Stimulated activated CD8-positive, alpha-beta memory T cell treated with anti-CD3 and anti-CD28 coated beads, Interleukin-7, amount 100 ng/mL, for 1 hour (primary cell): ENCODE measurements at regions not wholly inside any gene's neighbourhood (a gene's known extent, or its start where the extent isn't known, plus 50 kb on each side); places are given as distances from the start of the nearest gene placed in this dataset.
"Not testable (repeated sequence)": the region's sequence is repeated elsewhere in the genome, so short reads cannot be mapped to it uniquely, and the experiment has no call there.

Source experiments
- DNase-seq, 2 donors: peaks; one replicate each; pipeline ENCODE4 v3.0.0-alpha.2; 2020; ENCODE audit warnings: low read depth in 2 of 2

DNA sequence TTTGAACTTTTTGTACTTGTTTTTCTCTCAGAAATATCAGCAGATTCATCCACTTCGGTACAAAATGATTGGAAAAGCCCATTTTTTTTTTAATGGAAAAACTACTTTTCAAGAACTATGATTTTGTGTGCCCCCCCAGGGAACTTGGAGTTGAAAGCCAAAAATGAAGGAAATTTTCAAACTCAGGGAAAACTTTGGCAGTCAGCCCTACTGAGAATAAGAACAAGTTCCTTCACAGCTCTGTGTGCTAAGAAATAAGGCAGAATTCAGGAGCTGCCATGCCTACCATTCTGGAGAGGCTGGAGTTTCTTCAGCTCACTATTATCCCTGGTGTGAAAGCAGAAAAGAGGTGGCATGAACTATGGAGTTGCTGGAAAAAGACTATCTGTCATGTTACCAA, 226.0 kb upstream of the SLC35G4 start:
- DNase-seq = no peak

DNA sequence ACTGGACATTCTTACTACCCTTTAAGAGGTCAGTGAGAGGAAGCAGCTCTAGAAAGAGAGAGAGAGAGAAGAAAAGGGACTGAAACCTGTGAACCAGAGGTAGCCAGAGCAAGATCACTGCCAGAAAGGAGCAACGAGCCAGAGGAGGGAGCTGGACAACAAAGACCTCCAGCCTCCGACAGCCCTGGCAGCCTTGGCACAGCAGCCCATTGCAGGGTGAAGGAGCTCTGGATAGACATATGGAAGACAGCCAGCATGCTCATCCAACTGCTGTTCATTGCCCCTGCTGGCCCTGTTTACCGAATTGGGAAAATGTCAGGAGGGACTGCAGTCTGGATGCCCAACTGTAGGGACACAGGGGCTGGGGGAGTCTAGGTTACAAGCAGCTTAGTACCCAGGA, 228.4 kb upstream of the SLC35G4 start:
- no peak for DNase-seq

DNA sequence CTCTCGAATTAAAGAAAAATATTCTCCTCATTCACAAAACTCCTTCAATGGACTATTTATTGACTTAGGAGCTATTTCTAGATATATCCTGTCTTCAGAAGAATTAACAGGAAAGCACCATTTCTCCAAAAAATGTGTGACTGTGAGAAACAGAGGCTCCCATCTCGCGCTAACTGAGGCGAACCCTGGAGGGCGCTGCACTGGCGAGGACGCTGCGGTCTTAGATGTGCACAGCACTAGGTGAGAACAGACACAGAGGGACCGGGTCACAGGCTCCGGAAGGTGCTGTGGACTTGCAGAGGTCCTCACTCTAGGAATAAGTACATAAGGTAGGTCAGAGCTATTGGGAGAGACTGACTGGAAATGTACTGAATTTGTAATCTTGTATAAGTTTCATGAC, 229.7 kb upstream of the SLC35G4 start:
- no peak for DNase-seq

DNA sequence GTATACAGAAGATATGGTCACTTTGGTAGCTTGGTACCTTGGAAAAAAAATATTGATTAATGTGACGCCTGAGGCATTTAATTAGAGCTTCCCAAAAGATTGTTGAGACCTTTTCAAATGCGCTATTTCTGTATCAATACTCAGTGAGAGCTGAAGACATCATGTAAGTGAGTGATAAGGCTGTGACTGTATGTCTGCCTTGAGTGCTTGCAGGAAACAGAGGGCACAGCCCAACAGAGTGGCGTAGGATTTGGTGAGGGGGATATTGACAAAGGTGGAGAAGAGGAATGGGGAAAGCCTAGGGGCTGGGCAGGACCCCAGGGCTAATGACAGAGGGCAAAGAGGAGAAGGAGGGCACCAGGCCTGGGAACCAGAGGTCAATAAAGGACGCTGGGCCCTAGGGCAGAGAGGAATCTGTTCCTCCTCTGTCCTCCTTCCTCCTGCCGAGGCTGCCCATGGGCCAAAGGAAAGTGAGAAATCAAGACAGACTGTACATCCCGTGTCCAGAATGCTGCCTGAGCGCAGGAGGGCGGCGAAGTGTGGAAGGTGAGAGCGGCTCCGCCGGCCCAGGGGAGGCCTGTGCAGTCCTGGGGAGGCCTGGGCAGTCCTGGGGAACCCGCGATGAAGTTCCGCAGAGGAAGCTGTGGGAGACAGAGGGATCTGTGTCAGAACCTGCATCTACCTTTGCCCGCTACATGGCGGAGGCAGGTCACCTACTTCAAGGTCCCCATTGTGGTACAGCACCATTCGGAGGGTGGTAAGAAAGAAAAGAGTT, 228.6 kb upstream of the PIEZO2 start:
- no peak for DNase-seq

DNA sequence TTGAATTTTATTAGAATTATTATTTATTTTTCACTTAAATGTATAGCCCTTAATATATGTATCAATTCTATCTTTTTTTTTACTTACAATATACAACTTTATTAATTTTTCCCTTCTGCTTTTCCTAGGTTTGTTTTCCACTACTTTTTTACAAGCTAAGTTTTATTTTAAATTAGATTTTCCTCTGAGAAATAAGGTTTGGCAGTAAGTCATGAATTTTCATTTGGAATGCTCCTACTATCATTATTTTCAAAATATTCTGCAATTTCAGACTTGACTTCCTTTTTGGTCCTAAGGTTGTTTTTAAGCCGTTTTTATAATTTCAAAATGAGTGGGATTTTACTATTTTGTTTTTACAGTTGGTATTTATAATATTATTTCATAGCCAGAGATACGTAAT, 222.8 kb upstream of the PIEZO2 start:
- no peak for DNase-seq

DNA sequence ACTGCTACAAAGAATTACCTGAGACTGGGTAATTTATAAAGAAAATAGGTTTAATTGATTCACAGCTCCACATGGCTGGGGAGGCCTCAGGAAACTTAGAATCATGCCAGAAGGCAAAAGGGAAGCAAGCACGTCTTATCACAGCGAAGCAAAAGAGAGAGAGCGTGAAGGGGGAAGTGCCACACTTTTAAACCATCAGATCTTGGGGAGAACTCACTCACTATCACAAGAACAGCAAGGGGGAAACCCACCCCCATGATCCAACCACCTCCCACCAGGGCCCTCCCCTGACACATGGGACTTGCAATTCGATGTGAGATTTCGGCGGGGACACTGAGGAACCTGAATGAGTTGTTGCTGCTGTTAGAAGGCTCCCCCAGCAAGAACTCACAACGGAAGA, 220.2 kb upstream of the PIEZO2 start:
- no peak for DNase-seq

DNA sequence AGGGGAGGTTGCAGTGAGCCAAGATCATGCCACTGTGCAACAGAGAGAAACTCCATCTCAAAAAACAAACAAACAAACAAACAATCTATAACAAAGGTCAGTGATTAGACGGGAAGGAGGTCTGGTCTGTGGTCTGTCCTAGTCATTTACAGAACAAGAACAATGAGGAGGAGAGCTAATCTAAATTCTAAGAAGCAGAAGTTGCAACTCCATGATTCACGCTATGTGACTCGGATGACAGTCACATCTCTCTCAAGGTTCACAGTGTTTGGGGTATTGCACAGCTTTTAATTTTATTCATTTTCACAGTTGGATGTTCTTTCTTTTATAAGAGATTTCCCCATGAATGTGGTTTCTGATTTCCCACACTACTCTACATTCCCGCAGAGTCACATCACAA, 218.7 kb upstream of the PIEZO2 start:
- no peak for DNase-seq

DNA sequence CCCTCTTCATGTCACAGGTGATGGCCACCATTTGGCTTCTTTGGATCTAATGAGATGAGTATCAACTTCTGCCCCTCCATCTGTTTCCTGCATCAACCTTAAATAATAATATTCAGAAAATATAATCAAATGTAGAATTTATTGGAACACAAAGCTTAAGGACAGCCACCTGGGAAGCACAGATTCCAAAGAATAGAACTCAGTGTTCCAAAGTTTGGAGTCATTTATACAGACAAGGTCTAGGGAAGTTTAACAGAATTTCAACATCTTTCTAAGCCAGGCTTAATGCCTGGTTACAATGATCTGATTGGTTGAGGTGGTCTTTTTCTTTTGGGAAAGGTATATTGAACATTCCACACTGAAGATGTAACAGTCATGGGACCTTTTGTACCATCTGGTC, 218.0 kb upstream of the PIEZO2 start:
- no peak for DNase-seq

DNA sequence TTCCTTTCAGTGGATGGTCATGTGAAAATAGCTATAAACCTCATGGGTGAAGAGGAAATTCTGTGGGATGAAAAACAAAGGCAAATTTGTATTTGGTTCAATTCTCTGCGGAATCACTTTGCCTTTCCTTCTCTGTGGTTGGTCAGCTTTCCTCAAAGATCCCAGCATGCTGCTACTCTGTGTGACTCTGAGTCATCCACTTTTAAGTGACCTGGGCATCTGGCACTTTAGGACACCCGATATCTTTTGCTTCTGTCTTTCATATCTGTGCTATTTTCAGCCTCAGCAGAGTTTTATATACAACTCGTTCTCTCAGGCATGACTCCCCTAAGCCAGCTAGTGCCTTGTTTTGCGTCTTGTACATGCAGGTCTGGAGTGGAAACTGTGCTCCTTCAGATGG, 217.0 kb upstream of the PIEZO2 start:
- DNase-seq = no peak

DNA sequence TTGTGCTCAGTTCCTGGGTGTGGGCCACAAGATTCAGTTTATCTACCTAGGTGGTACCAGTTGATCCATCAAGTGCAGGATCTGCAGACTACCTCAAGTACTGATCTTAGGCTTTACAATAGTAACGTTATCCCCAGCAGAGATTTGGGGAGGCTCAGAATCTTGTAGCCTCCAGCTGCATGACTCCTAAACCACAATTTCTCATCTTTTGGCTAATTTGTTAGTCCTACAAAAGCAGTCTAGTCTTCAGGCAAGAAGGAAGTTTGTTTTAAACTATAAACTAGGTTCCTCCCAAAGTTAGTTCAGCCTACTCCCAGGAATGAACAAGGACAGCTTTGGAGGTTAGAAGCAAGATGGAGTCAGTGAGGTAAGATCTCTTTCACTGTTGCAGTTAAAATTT, 213.5 kb upstream of the PIEZO2 start:
- no peak for DNase-seq

DNA sequence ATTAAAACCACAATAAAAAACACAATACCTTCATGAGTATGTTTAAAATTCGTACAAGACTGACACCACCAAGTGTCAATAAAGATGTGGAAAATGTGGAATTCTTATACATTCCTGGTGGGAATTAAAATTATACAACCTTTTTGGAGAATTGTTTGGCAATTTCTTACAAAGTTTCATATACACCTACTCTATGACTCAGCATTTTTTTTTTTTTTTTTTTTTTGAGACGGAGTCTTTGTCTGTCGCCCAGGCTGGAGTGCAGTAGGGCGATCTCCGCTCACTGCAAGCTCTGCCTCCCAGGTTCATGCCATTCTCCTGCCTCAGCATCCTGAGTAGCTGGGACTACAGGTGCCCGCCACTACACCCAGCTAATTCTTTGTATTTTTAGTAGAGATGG, 212.5 kb upstream of the PIEZO2 start:
- DNase-seq = not testable (repeated sequence)

DNA sequence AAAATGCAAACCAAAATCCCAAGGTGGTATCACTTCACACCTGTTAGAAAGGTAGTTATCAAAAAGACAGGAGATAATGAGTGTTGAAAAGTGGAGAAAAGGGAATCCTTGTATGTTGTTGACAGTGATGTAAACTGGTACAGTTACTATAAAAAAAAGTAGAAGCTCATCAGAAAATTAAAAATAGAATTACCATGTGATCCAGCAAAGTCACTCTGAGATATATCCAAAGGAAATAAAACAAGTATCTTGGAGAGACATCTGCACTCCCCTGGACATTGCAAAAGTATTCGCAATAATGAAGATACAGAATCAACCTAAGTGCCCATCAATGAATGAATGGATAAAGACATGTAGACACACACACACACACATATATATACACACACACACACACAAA, 208.3 kb upstream of the PIEZO2 start:
- DNase-seq = no peak

DNA sequence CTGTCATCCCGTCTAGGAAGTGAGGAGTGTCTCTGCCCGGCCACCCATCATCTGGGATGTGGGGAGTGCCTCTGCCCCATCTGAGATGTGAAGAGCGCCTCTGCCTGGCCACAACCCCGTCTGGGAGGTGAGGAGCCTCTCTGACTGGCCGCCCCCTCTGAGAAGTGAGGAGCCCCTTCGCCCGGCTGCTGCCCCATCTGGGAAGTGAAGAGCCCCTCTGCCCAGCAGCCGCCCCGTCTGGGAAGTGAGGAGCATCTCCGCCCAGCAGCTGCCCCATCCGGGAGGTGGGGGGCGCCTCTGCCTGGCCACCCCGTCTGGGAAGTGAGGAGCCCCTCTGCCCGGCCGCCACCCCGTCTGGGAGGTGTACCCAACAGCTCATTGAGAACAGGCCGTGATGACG, 195.2 kb upstream of the PIEZO2 start:
- not testable (repeated sequence) for DNase-seq

DNA sequence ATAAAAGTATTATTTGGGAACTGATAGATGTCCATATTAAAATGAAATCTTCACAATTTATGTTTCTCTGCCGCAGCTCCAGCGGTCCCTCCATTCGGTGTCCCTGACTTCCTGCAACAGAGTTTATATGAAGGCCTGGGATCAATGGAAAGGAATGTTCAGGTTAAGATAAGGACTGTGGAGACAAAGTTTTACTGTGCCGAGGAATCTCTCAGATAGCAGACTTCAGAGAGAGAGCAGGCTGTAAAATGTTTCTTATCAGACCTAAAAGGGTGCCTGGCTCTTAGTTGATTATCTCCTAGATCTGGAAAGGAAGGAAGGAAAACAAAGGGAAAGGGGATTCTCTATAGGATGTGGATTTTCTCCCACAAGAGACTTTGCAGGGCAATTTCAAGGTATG, 193.7 kb upstream of the PIEZO2 start:
- DNase-seq = no peak

DNA sequence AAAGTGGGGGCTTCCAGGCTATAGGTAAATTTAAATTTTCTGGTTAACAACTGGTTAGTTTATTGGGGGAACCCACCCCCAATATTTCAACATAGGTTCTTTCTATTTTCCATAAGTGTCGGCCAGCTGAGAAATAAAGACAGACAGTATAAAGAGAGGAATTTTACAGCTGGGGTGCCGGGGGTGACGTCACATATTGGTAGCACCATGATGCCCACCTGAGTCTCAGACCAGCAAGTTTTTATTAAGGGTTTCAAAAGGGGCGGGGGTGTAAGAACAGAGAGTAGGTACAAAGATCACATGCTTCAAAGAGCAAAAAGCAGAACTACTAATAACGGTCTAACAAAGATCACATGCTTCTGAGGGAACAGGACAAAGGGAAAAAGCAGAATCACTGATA, 192.7 kb upstream of the PIEZO2 start:
- not testable (repeated sequence) for DNase-seq

DNA sequence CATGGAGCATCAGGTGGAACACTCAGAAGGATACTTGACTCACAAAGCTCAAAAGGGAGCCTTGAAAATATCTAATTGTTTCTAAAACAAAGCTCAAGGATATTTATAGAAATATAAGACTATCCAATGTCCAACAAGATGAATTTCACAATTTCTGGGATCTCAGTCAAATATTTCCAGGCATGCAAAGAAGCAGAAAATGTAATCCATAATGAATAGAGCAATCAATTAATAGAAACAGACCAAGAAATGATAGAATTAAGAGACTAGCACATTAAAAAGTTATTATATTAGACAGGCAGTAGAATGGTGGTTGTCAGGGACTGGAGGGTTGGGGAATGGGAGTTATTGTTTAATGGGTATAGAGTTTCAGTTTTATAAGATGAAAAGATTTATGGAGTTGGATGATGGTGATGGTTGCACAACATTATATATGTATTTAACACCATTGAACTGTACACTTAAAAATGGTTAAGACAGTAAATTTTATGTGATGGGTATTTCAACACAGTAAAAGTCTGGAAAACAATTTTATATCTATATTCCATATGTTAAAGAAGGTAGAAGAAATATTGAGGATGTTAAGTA, 189.9 kb upstream of the PIEZO2 start:
- DNase-seq = no peak

DNA sequence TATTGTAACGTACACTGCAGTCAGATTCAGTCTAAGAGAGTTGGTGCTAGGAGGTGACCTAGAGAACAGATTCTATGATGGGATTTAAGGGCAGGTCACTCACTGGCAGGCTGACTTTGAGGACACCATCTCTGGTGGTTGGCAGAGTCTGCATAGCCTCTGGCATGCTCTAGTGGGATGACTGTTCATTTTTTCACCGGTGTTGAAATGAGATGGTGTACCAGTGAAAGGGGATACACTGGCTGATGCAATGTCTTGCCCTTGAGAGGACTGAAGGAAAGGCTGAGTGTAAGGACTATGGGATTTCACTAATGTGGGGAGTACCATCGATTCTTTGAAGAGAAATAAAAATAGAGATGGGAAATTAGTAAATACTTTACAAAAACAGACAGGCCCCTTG, 186.9 kb upstream of the PIEZO2 start:
- DNase-seq = no peak

DNA sequence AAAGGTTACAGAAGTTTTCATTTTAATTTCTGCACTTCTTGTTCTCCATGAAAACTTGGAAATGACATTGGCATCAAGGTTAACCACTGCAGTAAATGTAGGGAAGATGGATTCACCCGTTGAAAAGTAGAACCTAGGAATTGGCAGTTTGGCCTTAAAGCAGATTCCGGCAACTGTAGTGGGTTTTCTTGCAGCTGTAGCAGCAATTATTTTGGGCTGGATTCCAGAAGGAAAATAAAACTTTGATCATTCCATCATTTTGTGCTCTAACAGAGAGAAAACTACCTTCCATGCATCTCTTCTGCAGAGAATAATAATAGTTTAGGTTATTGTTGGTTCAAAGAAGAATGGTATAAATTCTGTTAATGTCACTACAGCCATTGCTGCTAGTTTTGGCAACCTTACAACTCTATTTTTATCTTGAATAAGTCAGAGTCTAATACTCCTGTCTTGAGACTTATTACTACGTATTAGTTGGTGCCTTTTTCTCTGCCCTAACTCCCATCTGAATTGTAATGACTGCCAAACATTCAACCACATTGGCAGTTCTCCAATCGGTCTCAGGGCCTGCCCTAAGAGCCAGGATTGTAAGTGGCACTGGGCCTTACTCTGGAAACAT, 178.1 kb upstream of the PIEZO2 start:
- DNase-seq = no peak

DNA sequence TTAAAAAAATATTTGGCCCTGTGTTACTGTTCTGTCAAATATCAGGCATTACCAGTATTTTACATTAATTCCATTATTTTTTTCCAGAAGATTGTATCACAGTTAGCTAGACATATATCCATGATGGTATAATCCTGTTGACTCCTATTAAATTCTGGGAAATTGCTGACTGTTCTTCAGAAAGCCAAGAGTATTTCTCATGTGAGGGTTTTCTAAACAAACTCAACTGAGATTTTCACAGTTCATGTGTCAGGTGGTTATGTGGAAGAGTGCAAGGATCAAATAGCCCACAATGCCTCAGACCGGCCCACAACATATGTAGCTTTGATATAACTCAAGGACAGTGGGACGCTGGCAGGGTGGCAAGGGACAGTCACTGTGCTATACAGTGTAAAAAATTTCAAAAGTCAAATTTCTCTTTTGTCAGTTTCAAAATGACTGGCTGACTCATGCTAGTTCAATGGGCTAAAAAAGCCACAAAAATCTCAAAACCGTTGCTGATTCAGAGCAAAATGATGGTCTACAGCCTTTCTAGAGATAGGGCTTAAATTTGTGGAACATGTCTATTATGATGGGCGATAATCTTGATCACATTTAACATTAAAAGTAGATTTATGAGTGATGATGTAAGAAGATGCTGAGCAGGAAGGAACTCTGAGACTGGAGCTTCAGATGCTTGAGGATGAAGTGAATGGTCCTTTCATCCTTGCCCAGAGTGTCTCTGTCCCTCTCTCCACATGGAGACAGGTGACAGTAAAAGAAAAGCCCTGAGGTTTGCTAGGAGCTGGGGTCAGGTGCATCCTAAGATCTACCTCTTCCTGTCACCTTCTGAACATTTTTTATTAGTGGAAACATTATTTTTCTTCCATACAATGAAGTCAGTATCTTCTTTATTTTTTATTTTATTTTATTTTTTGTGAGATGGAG, 175.8 kb upstream of the PIEZO2 start:
- DNase-seq = no peak

DNA sequence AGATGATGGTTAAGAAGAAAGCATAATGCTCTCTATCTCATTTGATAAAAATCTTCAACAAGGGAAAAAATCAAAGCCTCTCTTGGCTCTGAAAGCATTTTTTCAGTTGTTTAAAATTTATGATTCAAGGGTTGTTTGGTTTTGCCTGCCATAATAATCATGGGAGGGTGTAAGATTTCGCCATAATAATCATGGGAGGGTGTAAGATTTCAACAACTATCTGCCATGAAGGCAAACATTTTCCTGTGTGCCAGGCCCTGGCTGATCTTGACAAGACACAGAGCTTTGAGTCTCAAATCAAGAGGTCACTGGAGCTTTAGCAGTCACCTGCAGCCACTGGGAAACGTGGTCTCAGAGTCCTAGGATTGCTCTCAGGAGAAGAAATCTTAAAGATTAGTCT, 175.1 kb upstream of the PIEZO2 start:
- no peak for DNase-seq

DNA sequence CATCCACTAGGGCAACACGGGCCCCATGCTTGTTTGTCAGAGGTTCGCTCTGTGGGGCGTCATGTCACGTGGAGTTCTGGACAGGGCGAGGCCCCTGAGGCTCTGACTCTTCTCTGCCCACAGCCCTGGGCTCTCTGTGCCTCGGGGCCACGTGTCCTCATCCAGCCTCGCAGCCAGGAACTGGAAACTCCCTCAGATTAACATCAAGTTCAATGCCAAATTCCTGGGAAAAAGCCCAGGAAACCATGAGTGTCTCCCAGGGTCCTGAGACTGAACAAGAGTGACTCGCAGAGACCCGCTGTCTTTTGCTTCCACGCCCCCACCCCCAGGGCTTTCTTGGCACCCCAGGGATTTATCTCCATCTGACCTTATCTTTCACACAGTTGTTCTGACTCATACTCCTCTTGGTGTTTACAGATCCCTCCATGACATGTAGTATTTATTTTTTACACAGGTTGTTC, 174.0 kb upstream of the PIEZO2 start:
- DNase-seq = no peak

DNA sequence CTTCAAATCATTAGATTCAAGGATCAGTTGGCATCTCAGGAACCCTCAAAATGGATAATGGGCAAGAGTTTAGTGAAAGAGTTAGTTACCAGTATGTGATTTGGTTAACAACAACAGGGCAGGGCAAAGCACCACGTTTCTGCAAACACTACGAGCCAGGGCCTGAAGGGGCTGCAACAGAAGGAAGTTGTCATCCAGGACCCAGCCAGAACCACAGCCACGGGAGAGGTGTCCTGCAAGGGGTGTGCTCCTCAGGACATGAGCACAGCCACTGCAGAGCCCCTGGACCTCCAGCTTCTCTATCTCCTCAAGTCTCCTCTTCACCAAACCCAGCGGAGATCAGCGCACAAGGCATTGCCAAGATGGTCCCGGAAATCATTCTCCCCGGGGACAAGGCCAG, 173.3 kb upstream of the PIEZO2 start:
- no peak for DNase-seq
